K562 (cell line): ENCODE measurements at regions not wholly inside any gene's neighbourhood (a gene's known extent, or its start where the extent isn't known, plus 50 kb on each side); places are given as distances from the start of the nearest gene placed in this dataset.

Experiments
- ATAC-seq: fragments of 200-7000 bp; cut with Tn5 transposase; 3 replicates; pipeline ENCODE4 v1.9.1; 2020; ENCODE audit warnings: moderate library complexity
- BruUV-seq: library from RNA; stranded (reverse); fragments of 400-500 nt; replicated peaks from 2 replicates; lab custom pipeline; 2021; lab: Mats Ljungman, UMichigan
- CTCF ChIA-PET: fragments of 300-600 bp; formaldehyde crosslinking; extraction: SDS; loops from one replicate; lab custom pipeline; 2021; ENCODE audit warnings: low intra/inter-chr PET ratio; lab: Yijun Ruan, JAX
- POLR2A ChIA-PET: fragments of 300-600, 350-650 bp; sonication (Branson Sonifier 250); formaldehyde crosslinking; extraction: SDS; loops from one replicate; lab custom pipeline; 2021; ENCODE audit warnings: antibody characterized with exemption, inconsistent platforms; lab: Yijun Ruan, JAX
- DNase-seq, 4 experiments: peaks; one replicate each; pipeline versions ENCODE4 v3.0.0 to v3.0.0-alpha.2; 2011 to 2018; ENCODE audit warnings: low spot score in 3 of 4, mixed read lengths in 3 of 4; ENCODE audit errors: extremely low read depth in 1 of 4
- FAIRE-seq: peaks from 2 replicates; lab custom pipeline; 2011; peaks lifted over from hg19 to GRCh38; lab: Jason Lieb, UNC
- H2AFZ ChIP-seq: 2 replicates; pipeline ENCODE4 v1.6.0; 2011; ENCODE audit warnings: low read depth, low read length, control low read depth, inconsistent platforms
- H3K27ac ChIP-seq: fragments of 200-600 bp; 3 replicates; pipeline ENCODE4 v1.8.0; 2011; ENCODE audit warnings: low read depth, mild to moderate bottlenecking, control low read depth, inconsistent platforms, low read length, moderate library complexity, mixed read lengths; ENCODE audit errors: extremely low read depth
- H3K27me3 ChIP-seq, 2 experiments: fragments of 300-600 bp in 1 of 2; 2 replicates in 1 of 2; 3 replicates in 1 of 2; pipeline versions ENCODE4 v1.6.0 to v1.8.0; 2011; ENCODE audit warnings: inconsistent platforms in 2 of 2, low read length in 2 of 2, mild to moderate bottlenecking in 1 of 2, mixed read lengths in 1 of 2, moderate library complexity in 1 of 2; ENCODE audit not compliant: control insufficient read depth in 2 of 2, insufficient read depth in 2 of 2
- H3K36me3 ChIP-seq: fragments of 300-600 bp; 3 replicates; pipeline ENCODE4 v1.8.0; 2011; ENCODE audit warnings: mild to moderate bottlenecking, low read length, inconsistent platforms; ENCODE audit not compliant: control insufficient read depth, insufficient read depth
- H3K4me1 ChIP-seq, 2 experiments: fragments of 200-600 bp in 1 of 2; replicated peaks in 1 of 2; 2 replicates in 1 of 2; 3 replicates in 1 of 2; pipeline versions ENCODE4 v1.5.1 to v1.8.0; 2011; ENCODE audit warnings: inconsistent platforms in 2 of 2, low read length in 2 of 2, mild to moderate bottlenecking in 1 of 2, mixed read lengths in 1 of 2, moderate library complexity in 1 of 2; ENCODE audit not compliant: control insufficient read depth in 2 of 2, insufficient read depth in 2 of 2
- H3K4me2 ChIP-seq: 2 replicates; pipeline ENCODE4 v1.6.1; 2011; ENCODE audit warnings: low read length, control low read depth, inconsistent platforms, mixed read lengths; ENCODE audit not compliant: insufficient read depth
- H3K4me3 ChIP-seq: fragments of 200-600 bp; sonication (generic), shearing (Covaris generic); 2 replicates; pipeline ENCODE4 v1.5.1; 2016; ENCODE audit warnings: control low read depth, inconsistent platforms
- H3K79me2 ChIP-seq: fragments of 200-600 bp; 3 replicates; pipeline ENCODE4 v1.8.0; 2011; ENCODE audit warnings: low read length, inconsistent platforms; ENCODE audit not compliant: control insufficient read depth, insufficient read depth
- H3K9ac ChIP-seq, 2 experiments: 2 replicates each; pipeline versions ENCODE4 v1.6.0 to v1.6.1; 2011; ENCODE audit warnings: low read depth in 2 of 2, low read length in 2 of 2, control low read depth in 1 of 2, inconsistent platforms in 1 of 2, mild to moderate bottlenecking in 1 of 2, mixed read lengths in 1 of 2; ENCODE audit not compliant: insufficient read depth in 1 of 2
- H3K9me1 ChIP-seq: one replicate; pipeline ENCODE4 v1.6.0; 2011; ENCODE audit warnings: inconsistent platforms, mild to moderate bottlenecking, low read length, moderate library complexity; ENCODE audit not compliant: control insufficient read depth, insufficient read depth
- H3K9me3 ChIP-seq: replicated peaks from 2 replicates; pipeline ENCODE4 v1.5.1; 2011; ENCODE audit warnings: low read depth, low read length, inconsistent platforms; ENCODE audit not compliant: control insufficient read depth, insufficient read depth
- H4K20me1 ChIP-seq: replicated peaks from 2 replicates; pipeline ENCODE4 v1.6.1; 2011; ENCODE audit warnings: low read length, inconsistent platforms, mixed read lengths; ENCODE audit not compliant: control insufficient read depth, insufficient read depth
- BHLHE40 ChIP-seq: IDR thresholded peaks from 2 replicates; pipeline ENCODE4 v1.6.1; 2011; ENCODE audit warnings: low read length, improper control_type of control experiment
- RFX1 ChIP-seq: fragments of 450-650 bp; IDR thresholded peaks from 2 replicates; pipeline ENCODE4 v1.6.1; 2016; ENCODE audit warnings: mild to moderate bottlenecking, moderate library complexity
- SNAPC5 ChIP-seq: fragments of 250-450 bp; sonication (Bioruptor Pico); IDR thresholded peaks from 2 replicates; pipeline ENCODE4 v1.8.0; 2021; ENCODE audit warnings: moderate library complexity, mild to moderate bottlenecking, inconsistent platforms
- TAF9B ChIP-seq: fragments of 450-650 bp; IDR thresholded peaks from 2 replicates; pipeline ENCODE4 v1.6.1; 2018; ENCODE audit warnings: mild to moderate bottlenecking; ENCODE audit not compliant: partially characterized antibody
- ZNF512 ChIP-seq: IDR thresholded peaks from 2 replicates; pipeline ENCODE4 v1.6.1; 2016; ENCODE audit warnings: missing genetic modification characterization, missing compliant biosample characterization
- WGBS: fragments of 100-300 bp; shearing (Covaris generic); methylation state at CpG from one replicate; pipeline ENCODE4 v1.1.6; 2016; ENCODE audit warnings: low coverage, mixed read lengths; ENCODE audit not compliant: insufficient coverage; ENCODE audit errors: missing lambda C conversion rate; 5-methylcytosine and 5-hydroxymethylcytosine counted together
- in situ Hi-C: fragments of 300-500 bp; cut with MboI; formaldehyde crosslinking; loops from 4 replicates; pipeline ENCODE4 v1.15.0; 2018; ENCODE audit warnings: inconsistent platforms, mixed read lengths
- intact Hi-C: fragments of 100-400 bp; cut with micrococcal nuclease; formaldehyde crosslinking; loops from 2 replicates; pipeline ENCODE4 v1.14.2; 2022
- TF ChIP-seq, protein P1 (sequence below): fragments of 450-650 bp; IDR thresholded peaks from 2 replicates; pipeline ENCODE4 v1.6.1; 2016
- TF ChIP-seq, protein P2 (sequence below), 2 experiments: fragments of 450-650 bp; formaldehyde crosslinking in 1 of 2; IDR thresholded peaks; 2 replicates each; pipeline versions ENCODE4 v1.4.0 to v1.6.1; 2014 to 2020; ENCODE audit warnings: mild to moderate bottlenecking in 2 of 2, borderline replicate concordance in 1 of 2, low read depth in 1 of 2

DNA sequence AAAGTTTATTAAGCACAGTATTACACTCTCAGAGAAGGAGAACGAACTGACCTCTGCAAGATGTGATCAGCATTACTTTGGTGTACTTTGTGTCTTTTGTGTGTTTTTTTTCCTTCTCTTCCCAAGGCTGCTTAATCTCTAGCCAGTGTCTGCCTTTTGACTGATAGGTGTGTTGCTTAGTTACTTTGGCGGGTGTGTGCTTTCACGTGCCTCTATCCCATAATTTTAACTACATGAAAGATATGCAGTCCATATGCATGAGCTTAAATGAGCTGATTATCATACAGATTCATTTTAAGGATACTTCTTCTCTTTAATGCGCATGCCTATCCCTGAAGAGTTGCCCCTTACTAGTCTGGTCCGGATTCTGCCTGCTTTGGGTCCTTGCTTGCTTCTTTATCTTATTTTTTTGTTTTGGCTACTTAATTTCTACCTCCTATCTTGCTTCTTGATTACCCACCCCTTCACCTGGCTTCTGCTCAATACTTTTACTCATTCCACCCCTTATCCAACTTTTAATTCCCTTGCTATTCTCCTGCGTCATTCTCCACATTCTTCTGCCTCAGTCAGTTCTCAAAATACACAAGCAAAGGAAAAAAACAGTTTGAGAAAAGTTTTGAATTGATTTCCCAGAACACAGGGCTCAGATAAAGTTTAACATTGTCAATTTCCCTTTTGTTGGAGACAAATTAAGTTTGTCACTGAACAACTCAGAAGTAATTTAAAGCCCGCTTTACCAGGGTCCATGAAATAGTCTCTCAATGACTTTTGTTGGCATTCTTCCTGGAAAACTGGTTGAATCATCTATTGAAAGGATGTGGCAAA lies 182.0 kb downstream of the TENT5D start:
- no peak overlapping the region; the same call in 1 of the 2 replicates for H3K4me2 ChIP-seq

More for the DNA sequence above, 182.0 kb downstream of the TENT5D start:
- DNase-seq (peak in 2 of 4 experiments; percentile 4 to 16), ATAC-seq (peak; percentile 51), FAIRE-seq (no peak)
- Histone ChIP-seq H3K9me1 (no peaks in the 10 kb centered on the region), H4K20me1 (no peaks in the 10 kb centered on the region), H3K4me3 (no peak overlapping the region), H3K27ac (no peak overlapping the region), H2AFZ (peak overlapping the region; percentile 59), H3K4me1 (no peaks in the 10 kb centered on the region), H3K27me3 (no peaks in the 10 kb centered on the region), H3K36me3 (no peaks in the 10 kb centered on the region), H3K9me3 (no peaks in the 10 kb centered on the region), H3K9ac (no peak overlapping the region), H3K79me2 (no peaks in the 10 kb centered on the region)
- ChIA-PET CTCF (no interaction called here), POLR2A (no interaction called here)
- in situ Hi-C loops, result no loop called here
- intact Hi-C loops, result no loop called here
- no TSS peak for BruUV-seq
- TF ChIP-seq TAF9B (no peak), SNAPC5 (CRISPR knock-in tag) (no peak), BHLHE40 (peak; percentile 55; the same call in 1 of the 2 replicates), RFX1 (peak; percentile 58), ZNF512 (tag) (no peak)
- TF ChIP-seq, protein P1, sequence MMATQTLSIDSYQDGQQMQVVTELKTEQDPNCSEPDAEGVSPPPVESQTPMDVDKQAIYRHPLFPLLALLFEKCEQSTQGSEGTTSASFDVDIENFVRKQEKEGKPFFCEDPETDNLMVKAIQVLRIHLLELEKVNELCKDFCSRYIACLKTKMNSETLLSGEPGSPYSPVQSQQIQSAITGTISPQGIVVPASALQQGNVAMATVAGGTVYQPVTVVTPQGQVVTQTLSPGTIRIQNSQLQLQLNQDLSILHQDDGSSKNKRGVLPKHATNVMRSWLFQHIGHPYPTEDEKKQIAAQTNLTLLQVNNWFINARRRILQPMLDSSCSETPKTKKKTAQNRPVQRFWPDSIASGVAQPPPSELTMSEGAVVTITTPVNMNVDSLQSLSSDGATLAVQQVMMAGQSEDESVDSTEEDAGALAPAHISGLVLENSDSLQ, result peak; percentile 79
- TF ChIP-seq, protein P2, sequence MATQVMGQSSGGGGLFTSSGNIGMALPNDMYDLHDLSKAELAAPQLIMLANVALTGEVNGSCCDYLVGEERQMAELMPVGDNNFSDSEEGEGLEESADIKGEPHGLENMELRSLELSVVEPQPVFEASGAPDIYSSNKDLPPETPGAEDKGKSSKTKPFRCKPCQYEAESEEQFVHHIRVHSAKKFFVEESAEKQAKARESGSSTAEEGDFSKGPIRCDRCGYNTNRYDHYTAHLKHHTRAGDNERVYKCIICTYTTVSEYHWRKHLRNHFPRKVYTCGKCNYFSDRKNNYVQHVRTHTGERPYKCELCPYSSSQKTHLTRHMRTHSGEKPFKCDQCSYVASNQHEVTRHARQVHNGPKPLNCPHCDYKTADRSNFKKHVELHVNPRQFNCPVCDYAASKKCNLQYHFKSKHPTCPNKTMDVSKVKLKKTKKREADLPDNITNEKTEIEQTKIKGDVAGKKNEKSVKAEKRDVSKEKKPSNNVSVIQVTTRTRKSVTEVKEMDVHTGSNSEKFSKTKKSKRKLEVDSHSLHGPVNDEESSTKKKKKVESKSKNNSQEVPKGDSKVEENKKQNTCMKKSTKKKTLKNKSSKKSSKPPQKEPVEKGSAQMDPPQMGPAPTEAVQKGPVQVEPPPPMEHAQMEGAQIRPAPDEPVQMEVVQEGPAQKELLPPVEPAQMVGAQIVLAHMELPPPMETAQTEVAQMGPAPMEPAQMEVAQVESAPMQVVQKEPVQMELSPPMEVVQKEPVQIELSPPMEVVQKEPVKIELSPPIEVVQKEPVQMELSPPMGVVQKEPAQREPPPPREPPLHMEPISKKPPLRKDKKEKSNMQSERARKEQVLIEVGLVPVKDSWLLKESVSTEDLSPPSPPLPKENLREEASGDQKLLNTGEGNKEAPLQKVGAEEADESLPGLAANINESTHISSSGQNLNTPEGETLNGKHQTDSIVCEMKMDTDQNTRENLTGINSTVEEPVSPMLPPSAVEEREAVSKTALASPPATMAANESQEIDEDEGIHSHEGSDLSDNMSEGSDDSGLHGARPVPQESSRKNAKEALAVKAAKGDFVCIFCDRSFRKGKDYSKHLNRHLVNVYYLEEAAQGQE (IDR thresholded peaks at IDR 0.05; ENCODE audit: borderline replicate concordance), result peak; percentile 25
- TF ChIP-seq, protein P2 (CRISPR knock-in tag; IDR thresholded peaks at IDR 0.05; ENCODE audit: low read depth), result no peak
- 10% methylated on average over 7 of the region's 7 CpGs for WGBS
